Coronary artery (tissue), 2 donors: ENCODE measurements at regions not wholly inside any gene's neighbourhood (a gene's known extent, or its start where the extent isn't known, plus 50 kb on each side); places are given as distances from the start of the nearest gene placed in this dataset.

Source experiments
- DNase-seq: peaks from one replicate; pipeline ENCODE4 v3.0.0-alpha.2; 2017; ENCODE audit warnings: low spot score
- H3K27ac ChIP-seq, 2 donors: fragments of 200-600 bp; sonication (generic); one replicate each; pipeline ENCODE4 v1.5.1; 2016 to 2019
- H3K4me3 ChIP-seq: fragments of 200-600 bp; sonication (generic); 2 replicates; pipeline ENCODE4 v1.5.1; 2016; ENCODE audit warnings: mild to moderate bottlenecking, moderate library complexity
- CTCF ChIP-seq: fragments of 200-600 bp; sonication (generic); IDR thresholded peaks from one replicate; pipeline ENCODE4 v1.5.1; 2019; ENCODE audit warnings: antibody characterized with exemption

- no peak overlapping the region for H3K4me3 ChIP-seq
- DNase-seq, result no peak
- no peak overlapping the region for H3K27ac ChIP-seq
- TF ChIP-seq CTCF, result no peak
Observed at GRCh38 chr2:8367833-8368232, 314.0 kb upstream of the ID2 start.

- H3K27ac ChIP-seq, result no peak overlapping the region
- no peak for TF ChIP-seq CTCF
- H3K4me3 ChIP-seq, result no peak overlapping the region
- DNase-seq, result no peak
Observed at GRCh38 chr2:8368463-8368862, 313.4 kb upstream of the ID2 start.

- DNase-seq, result no peak
- no peak for TF ChIP-seq CTCF
- Histone ChIP-seq H3K4me3 (no peak overlapping the region), H3K27ac (no peak overlapping the region)
Observed at GRCh38 chr2:8369522-8369921, 312.3 kb upstream of the ID2 start.

- no peak for DNase-seq
- Histone ChIP-seq H3K27ac (no peak overlapping the region), H3K4me3 (no peak overlapping the region)
- no peak for TF ChIP-seq CTCF
Observed at GRCh38 chr2:8370258-8370802, 311.5 kb upstream of the ID2 start.

GRCh38 chr2:8371653-8372052 is 310.2 kb upstream of the ID2 start:
- no peak for TF ChIP-seq CTCF
- H3K27ac ChIP-seq, result no peak overlapping the region
- DNase-seq, result no peak

GRCh38 chr2:8374782-8375181 is 307.1 kb upstream of the ID2 start:
- no peak for TF ChIP-seq CTCF
- H3K27ac ChIP-seq, result no peak overlapping the region
- no peak overlapping the region for H3K4me3 ChIP-seq
- no peak for DNase-seq

More at GRCh38 chr2:8371653-8372052, 310.2 kb upstream of the ID2 start:
- no peak overlapping the region for H3K4me3 ChIP-seq

GRCh38 chr2:8376603-8377410 is 305.0 kb upstream of the ID2 start:
- Histone ChIP-seq H3K27ac (no peak overlapping the region), H3K4me3 (no peak overlapping the region)
- DNase-seq, result no peak
- no peak for TF ChIP-seq CTCF
